ENCODE measurements at regions not wholly inside any gene's neighbourhood (a gene's known extent, or its start where the extent isn't known, plus 50 kb on each side); places are given as distances from the start of the nearest gene placed in this dataset.

GRCh38 chr4:13877626-13878025 is 250.1 kb upstream of the BOD1L1 start:
- TF ChIP-seq CTCF (IDR thresholded peaks at IDR 0.05) (no peak), POLR2A (IDR thresholded peaks at IDR 0.05; ENCODE audit: low read depth) (no peak)

Data from esophagus muscularis mucosa (tissue), 3 donors.